Hepatocyte (in vitro differentiated cells): ENCODE measurements at regions not wholly inside any gene's neighbourhood (a gene's known extent, or its start where the extent isn't known, plus 50 kb on each side); places are given as distances from the start of the nearest gene placed in this dataset.

Experiments used
- CTCF ChIP-seq: fragments of 200-600 bp; sonication (generic); IDR thresholded peaks from 2 replicates; pipeline ENCODE4 v1.5.1; 2016; ENCODE audit warnings: antibody characterized with exemption, mild to moderate bottlenecking; ENCODE audit not compliant: poor library complexity
- EZH2 ChIP-seq: fragments of 200-600 bp; sonication (generic); IDR thresholded peaks from 2 replicates; pipeline ENCODE4 v1.6.1; 2016; ENCODE audit warnings: antibody characterized with exemption, mild to moderate bottlenecking, borderline replicate concordance
- EZH2phosphoT487 ChIP-seq: fragments of 200-600 bp; sonication (generic); IDR thresholded peaks from one replicate; pipeline ENCODE4 v1.6.1; 2018; ENCODE audit warnings: antibody characterized with exemption, mild to moderate bottlenecking, low read depth, moderate library complexity; ENCODE audit not compliant: unreplicated experiment, severe bottlenecking

- no peak for TF ChIP-seq CTCF
- no peak for TF ChIP-seq EZH2
- no peak for TF ChIP-seq EZH2phosphoT487
Observed at GRCh38 chr3:18778094-18778493, 353.0 kb upstream of the SATB1 start.
